ACC112 (cell line): ENCODE measurements at regions not wholly inside any gene's neighbourhood (a gene's known extent, or its start where the extent isn't known, plus 50 kb on each side); places are given as distances from the start of the nearest gene placed in this dataset.

Experiments
- H2AFZ ChIP-seq: fragments of 200-600 bp; sonication (generic); one replicate; pipeline ENCODE4 v1.6.0; 2017; ENCODE audit warnings: antibody characterized with exemption, low read length; ENCODE audit not compliant: unreplicated experiment
- H3K27ac ChIP-seq: fragments of 200-600 bp; sonication (generic); 2 replicates; pipeline ENCODE4 v1.5.1; 2014; ENCODE audit warnings: low read depth, mild to moderate bottlenecking, antibody characterized with exemption, low read length, moderate library complexity
- H3K27me3 ChIP-seq: fragments of 200-600 bp; sonication (generic); 2 replicates; pipeline ENCODE4 v1.6.1; 2014; ENCODE audit warnings: mild to moderate bottlenecking, antibody characterized with exemption, low read length, moderate library complexity, mixed read lengths; ENCODE audit not compliant: insufficient read depth
- H3K36me3 ChIP-seq: fragments of 200-600 bp; sonication (generic); 2 replicates; pipeline ENCODE4 v1.6.1; 2016; ENCODE audit warnings: mild to moderate bottlenecking, antibody characterized with exemption, low read length, moderate library complexity, mixed read lengths; ENCODE audit not compliant: insufficient read depth
- H3K4me1 ChIP-seq: fragments of 200-600 bp; sonication (generic); one replicate; pipeline ENCODE4 v1.6.1; 2016; ENCODE audit warnings: low read length, mixed read lengths; ENCODE audit not compliant: insufficient read depth, unreplicated experiment, control insufficient read depth
- H3K4me3 ChIP-seq: fragments of 200-600 bp; sonication (generic); 2 replicates; pipeline ENCODE4 v1.5.1; 2014; ENCODE audit warnings: mild to moderate bottlenecking, low read depth, low read length
- H3K79me2 ChIP-seq: fragments of 200-600 bp; sonication (generic); one replicate; pipeline ENCODE4 v1.6.0; 2016; ENCODE audit warnings: low read length; ENCODE audit not compliant: control insufficient read depth, unreplicated experiment, insufficient read depth

GRCh38 chr2:186125156-186125555 is 360.9 kb upstream of the ZC3H15 start:
- Histone ChIP-seq H3K79me2 (no peaks in the 10 kb centered on the region), H3K36me3 (no peaks in the 10 kb centered on the region), H3K27ac (no peak overlapping the region), H3K4me1 (peaks cover 9% of the 10 kb centered on the region), H2AFZ (no peak overlapping the region), H3K4me3 (no peak overlapping the region), H3K27me3 (no peaks in the 10 kb centered on the region)

DNA sequence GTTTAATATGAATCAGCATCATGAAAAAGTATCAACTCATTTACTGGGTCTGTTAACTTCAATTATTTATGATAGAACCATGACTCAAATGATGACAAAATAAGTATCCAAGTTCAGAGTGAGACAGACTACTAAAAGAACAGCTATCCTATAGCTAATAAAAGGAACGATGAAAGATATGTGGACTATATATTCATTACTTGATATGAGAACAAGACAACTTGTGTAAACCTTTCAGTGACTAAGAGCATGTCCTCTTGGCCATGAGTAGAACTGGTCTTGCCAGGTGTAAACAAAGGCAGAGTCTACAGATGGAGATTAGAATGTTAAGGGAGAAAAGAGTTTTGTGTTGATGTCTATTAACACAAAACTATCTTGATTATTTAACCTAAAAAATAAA is 360.4 kb upstream of the ZC3H15 start:
- Histone ChIP-seq H3K27me3 (no peaks in the 10 kb centered on the region), H3K27ac (no peak overlapping the region), H3K4me3 (no peak overlapping the region)

GRCh38 chr2:186126181-186126580 is 359.9 kb upstream of the ZC3H15 start:
- no peak overlapping the region for H3K27ac ChIP-seq

More for the DNA sequence above, 360.4 kb upstream of the ZC3H15 start:
- Histone ChIP-seq H3K36me3 (no peaks in the 10 kb centered on the region), H2AFZ (no peak overlapping the region), H3K79me2 (no peaks in the 10 kb centered on the region), H3K4me1 (peaks cover 14% of the 10 kb centered on the region)

DNA sequence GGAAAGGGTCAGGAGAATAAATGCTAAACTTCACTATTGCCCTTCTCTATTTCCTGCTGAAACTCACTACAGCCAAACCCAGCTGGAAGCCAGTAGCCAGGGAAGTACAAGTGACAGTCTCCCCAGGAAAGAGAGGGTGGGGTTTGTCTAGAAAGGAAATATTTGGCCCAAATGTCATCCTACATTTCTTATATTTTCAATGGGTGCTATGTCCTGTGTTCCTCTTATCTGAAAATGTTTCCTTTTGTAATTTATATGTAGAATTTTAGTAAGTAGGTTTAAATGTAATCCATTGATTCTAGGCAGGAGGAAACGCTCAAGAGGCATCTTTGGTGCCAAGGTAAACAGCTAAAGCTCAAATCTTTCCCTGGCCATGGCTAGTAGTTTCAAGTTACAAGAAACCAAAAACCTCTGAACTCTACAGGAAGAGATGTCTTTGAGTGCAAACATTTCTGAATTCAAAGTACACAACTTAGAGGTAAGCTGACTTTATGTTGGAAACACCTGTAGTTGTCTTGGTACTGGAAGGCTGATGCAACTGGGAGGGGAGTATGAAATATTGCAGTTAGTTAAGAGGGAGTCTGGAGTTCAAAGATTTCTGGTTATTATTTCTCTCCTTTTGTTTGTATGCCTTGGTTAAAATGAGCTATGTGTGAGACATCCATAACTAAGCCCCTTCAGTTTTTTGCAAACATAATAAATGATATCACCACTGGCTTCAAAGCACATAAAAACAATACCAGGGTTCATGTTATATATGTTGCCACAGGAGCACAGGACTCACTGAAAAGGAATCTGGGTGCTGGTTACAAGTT is 356.1 kb upstream of the ZC3H15 start:
- H2AFZ ChIP-seq: no peak overlapping the region
- peak overlapping the region; percentile 83 for H3K27ac ChIP-seq
- H3K4me1 ChIP-seq: peaks cover 21% of the 10 kb centered on the region
- no peaks in the 10 kb centered on the region for H3K79me2 ChIP-seq
- H3K36me3 ChIP-seq: no peaks in the 10 kb centered on the region
- no peaks in the 10 kb centered on the region for H3K27me3 ChIP-seq
- peak overlapping the region; percentile 38; the same call in 1 of the 2 replicates for H3K4me3 ChIP-seq

More at GRCh38 chr2:186126181-186126580, 359.9 kb upstream of the ZC3H15 start:
- H2AFZ ChIP-seq: no peak overlapping the region
- H3K27me3 ChIP-seq: no peaks in the 10 kb centered on the region
- H3K79me2 ChIP-seq: no peaks in the 10 kb centered on the region
- H3K36me3 ChIP-seq: no peaks in the 10 kb centered on the region
- no peak overlapping the region for H3K4me3 ChIP-seq
- H3K4me1 ChIP-seq: peaks cover 19% of the 10 kb centered on the region

DNA sequence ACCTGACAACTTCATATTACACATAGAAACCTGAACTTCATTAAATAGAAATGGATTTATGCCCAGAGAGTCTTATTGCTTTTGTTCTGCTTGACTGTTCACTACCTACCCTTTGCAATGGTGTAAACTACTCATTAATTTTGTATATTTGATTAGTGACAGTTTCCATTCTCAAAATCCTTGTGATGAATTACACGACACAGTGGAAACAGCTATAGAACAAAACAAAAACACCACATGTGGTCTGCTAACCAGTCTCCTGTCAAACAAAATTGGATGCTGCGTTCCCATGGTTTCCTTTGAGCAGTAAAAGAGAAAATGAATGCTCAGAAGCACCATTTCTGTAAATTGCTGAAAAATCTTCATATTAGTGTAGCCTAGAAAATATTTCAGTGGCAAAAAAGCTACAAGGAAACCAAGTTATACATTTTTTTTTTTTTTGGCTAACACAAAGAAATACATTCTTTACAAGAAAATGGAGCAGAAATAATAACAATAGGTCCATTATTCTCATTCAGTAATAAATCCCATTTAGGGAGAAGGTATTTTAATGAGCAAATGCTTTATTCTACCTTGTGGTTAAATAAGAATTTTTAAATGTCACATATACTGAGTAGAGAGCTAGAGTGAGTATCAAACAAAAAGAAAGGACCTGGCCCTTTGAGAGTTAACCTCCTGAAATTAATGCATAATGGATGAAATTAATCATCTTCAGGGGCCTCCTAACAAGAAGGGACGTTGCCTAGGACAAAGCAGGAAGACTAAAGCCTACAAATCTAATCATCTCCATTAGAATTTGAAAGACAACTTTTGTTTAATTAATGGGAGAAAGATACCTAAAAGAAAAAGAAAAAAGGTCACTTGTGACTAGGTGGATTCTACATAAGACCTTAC is 355.1 kb upstream of the ZC3H15 start:
- H3K36me3 ChIP-seq: no peaks in the 10 kb centered on the region
- H3K79me2 ChIP-seq: no peaks in the 10 kb centered on the region
- peak overlapping the region; percentile 38; the same call in 1 of the 2 replicates for H3K4me3 ChIP-seq
- no peak overlapping the region for H2AFZ ChIP-seq
- H3K27ac ChIP-seq: peak overlapping the region; percentile 83
- H3K27me3 ChIP-seq: no peaks in the 10 kb centered on the region
- H3K4me1 ChIP-seq: peaks cover 27% of the 10 kb centered on the region

- Histone ChIP-seq H3K4me3 (no peak overlapping the region), H3K36me3 (no peaks in the 10 kb centered on the region), H3K27ac (no peak overlapping the region), H2AFZ (no peak overlapping the region), H3K4me1 (peaks cover 13% of the 10 kb centered on the region), H3K27me3 (no peaks in the 10 kb centered on the region), H3K79me2 (no peaks in the 10 kb centered on the region)
These were observed 350.4 kb upstream of the ZC3H15 start for GRCh38 chr2:186135686-186136085.

DNA sequence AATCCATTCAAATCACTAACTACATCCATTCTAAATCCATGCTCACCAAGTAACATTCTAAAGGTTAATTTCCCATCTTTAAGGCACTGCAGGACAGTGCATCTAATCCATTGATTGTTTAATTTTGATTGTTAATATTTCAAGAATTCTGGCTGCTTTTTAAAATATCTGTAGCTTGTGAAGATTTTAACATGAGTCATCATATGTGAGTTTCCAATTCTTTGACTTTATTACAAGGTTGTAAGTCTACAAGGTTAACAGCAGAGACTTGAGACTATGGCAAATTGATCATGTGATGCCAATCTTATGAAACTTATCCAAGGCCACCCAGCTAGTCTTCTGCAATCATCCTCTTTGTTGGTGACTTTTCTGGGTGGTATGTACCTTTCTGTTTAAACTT is 349.2 kb upstream of the ZC3H15 start:
- no peak overlapping the region for H3K4me3 ChIP-seq
- H3K27me3 ChIP-seq: no peaks in the 10 kb centered on the region
- no peaks in the 10 kb centered on the region for H3K36me3 ChIP-seq
- no peak overlapping the region for H2AFZ ChIP-seq
- peaks cover 7% of the 10 kb centered on the region for H3K4me1 ChIP-seq
- H3K27ac ChIP-seq: no peak overlapping the region
- H3K79me2 ChIP-seq: no peaks in the 10 kb centered on the region

- H3K4me3 ChIP-seq: no peak overlapping the region
- H2AFZ ChIP-seq: no peak overlapping the region
- H3K27me3 ChIP-seq: no peaks in the 10 kb centered on the region
- H3K79me2 ChIP-seq: no peaks in the 10 kb centered on the region
- no peaks in the 10 kb centered on the region for H3K36me3 ChIP-seq
- H3K27ac ChIP-seq: no peak overlapping the region
- H3K4me1 ChIP-seq: peaks cover 7% of the 10 kb centered on the region
These were observed 347.2 kb upstream of the ZC3H15 start for GRCh38 chr2:186138845-186139244.

DNA sequence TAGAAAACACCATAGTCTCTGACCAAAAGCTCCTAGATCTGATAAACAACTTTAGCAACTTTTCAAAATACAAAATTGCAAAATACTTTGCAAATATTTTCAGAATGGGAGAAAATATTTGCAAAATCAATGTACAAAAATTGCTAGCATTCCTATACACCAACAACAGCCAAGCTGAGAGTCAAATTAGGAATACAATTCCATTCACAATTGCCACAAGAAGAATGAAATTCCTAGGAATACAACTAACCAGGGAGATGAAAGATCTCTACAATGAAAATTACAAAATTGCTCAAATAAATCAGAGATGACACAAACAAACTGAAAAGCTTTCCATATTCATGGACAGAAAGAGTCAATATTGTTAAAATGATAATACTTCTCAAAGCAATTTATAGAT is 327.0 kb upstream of the ZC3H15 start:
- H3K27me3 ChIP-seq: no peaks in the 10 kb centered on the region
- H3K79me2 ChIP-seq: no peaks in the 10 kb centered on the region
- no peaks in the 10 kb centered on the region for H3K4me1 ChIP-seq
- no peaks in the 10 kb centered on the region for H3K36me3 ChIP-seq
- no peak overlapping the region for H3K27ac ChIP-seq
- no peak overlapping the region for H3K4me3 ChIP-seq
- H2AFZ ChIP-seq: no peak overlapping the region

DNA sequence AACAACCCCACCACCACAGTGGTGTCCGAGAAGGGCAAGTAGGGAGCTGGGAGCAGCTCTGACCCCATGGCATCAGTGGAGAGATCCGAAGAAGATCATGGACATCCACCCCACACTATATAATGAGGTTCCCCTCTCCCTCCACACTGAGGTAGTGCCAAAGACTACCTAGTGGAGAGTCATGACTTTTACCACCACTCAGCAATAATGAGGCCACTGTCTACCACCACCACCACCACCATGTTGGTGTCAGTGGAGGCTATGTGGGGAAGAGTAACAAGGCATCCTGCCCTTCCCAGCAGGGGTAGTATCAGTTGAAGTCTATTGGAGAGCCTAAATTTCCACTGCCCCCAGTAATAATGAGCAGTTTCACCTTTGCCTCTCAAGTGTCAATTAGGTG is 321.7 kb upstream of the ZC3H15 start:
- Histone ChIP-seq H3K27ac (no peak overlapping the region), H3K4me1 (no peaks in the 10 kb centered on the region), H3K27me3 (no peaks in the 10 kb centered on the region), H3K36me3 (no peaks in the 10 kb centered on the region), H2AFZ (no peak overlapping the region), H3K4me3 (no peak overlapping the region), H3K79me2 (no peaks in the 10 kb centered on the region)
